Peyer's patch (tissue), 4 donors: ENCODE measurements at regions not wholly inside any gene's neighbourhood (a gene's known extent, or its start where the extent isn't known, plus 50 kb on each side); places are given as distances from the start of the nearest gene placed in this dataset.

ENCODE experiments used
- DNase-seq, 3 donors: peaks; one replicate each; pipeline ENCODE4 v3.0.0-alpha.2; 2017 to 2019
- H3K27ac ChIP-seq, 4 donors: fragments of 200-600 bp; sonication (generic); one replicate each; pipeline ENCODE4 v1.5.1; 2016 to 2019
- H3K27me3 ChIP-seq, 2 donors: fragments of 200-600 bp; sonication (generic); one replicate each; pipeline ENCODE4 v1.5.1; 2019
- H3K36me3 ChIP-seq, 3 donors: fragments of 200-600 bp; sonication (generic); one replicate each; pipeline ENCODE4 v1.5.1; 2016 to 2019
- H3K4me1 ChIP-seq, 4 donors: fragments of 200-600 bp; sonication (generic); one replicate each; pipeline ENCODE4 v1.5.1; 2016 to 2019
- H3K4me3 ChIP-seq, 4 donors: fragments of 200-600 bp; sonication (generic); 1 replicate in 3 of 4; 2 replicates in 1 of 4; pipeline ENCODE4 v1.5.1; 2016 to 2019; ENCODE audit warnings: mild to moderate bottlenecking in 1 of 4
- H3K9me3 ChIP-seq, 4 donors: fragments of 200-600 bp; sonication (generic); one replicate each; pipeline ENCODE4 v1.5.1; 2016 to 2019; ENCODE audit warnings: mild to moderate bottlenecking in 1 of 4
- CTCF ChIP-seq, 6 experiments: fragments of 450-650 bp in 4 of 6; fragments of 200-600 bp in 2 of 6; sonication (generic) in 1 of 6; IDR thresholded peaks; one replicate each; pipeline ENCODE4 v1.5.1; 2017 to 2019; ENCODE audit warnings: antibody characterized with exemption in 6 of 6, mild to moderate bottlenecking in 3 of 6, moderate library complexity in 1 of 6
- POLR2A ChIP-seq, 2 donors: fragments of 450-650 bp; IDR thresholded peaks; one replicate each; pipeline ENCODE4 v1.5.1; 2017; ENCODE audit warnings: antibody characterized with exemption in 2 of 2, mild to moderate bottlenecking in 2 of 2, moderate library complexity in 2 of 2

- TF ChIP-seq CTCF (IDR thresholded peaks at IDR 0.05) (no peak), POLR2A (IDR thresholded peaks at IDR 0.05) (no peak)
- Histone ChIP-seq H3K4me3 (no peak overlapping the region), H3K27ac (no peak overlapping the region), H3K4me1 (no peaks in the 10 kb centered on the region), H3K27me3 (no peaks in the 10 kb centered on the region), H3K36me3 (no peaks in the 10 kb centered on the region), H3K9me3 (no peaks in the 10 kb centered on the region)
- DNase-seq = no peak
Measured at GRCh38 chr14:76551906-76552305, 176.0 kb downstream of the ESRRB start.

GRCh38 chr14:76564471-76565422 lies 188.8 kb downstream of the ESRRB start:
- H3K36me3 ChIP-seq = no peaks in the 10 kb centered on the region
- H3K9me3 ChIP-seq = no peaks in the 10 kb centered on the region
- no peaks in the 10 kb centered on the region for H3K4me1 ChIP-seq
- no peak for TF ChIP-seq CTCF (IDR thresholded peaks at IDR 0.05)
- no peak for TF ChIP-seq POLR2A (IDR thresholded peaks at IDR 0.05)
- no peak overlapping the region for H3K4me3 ChIP-seq
- H3K27ac ChIP-seq = no peak overlapping the region
- no peaks in the 10 kb centered on the region for H3K27me3 ChIP-seq
- DNase-seq = no peak

GRCh38 chr14:76566439-76566838 lies 190.5 kb downstream of the ESRRB start:
- no peak for DNase-seq
- H3K36me3 ChIP-seq = no peaks in the 10 kb centered on the region
- H3K4me3 ChIP-seq = no peak overlapping the region
- no peaks in the 10 kb centered on the region for H3K4me1 ChIP-seq
- H3K27ac ChIP-seq = no peak overlapping the region
- TF ChIP-seq POLR2A (IDR thresholded peaks at IDR 0.05) (no peak), CTCF (IDR thresholded peaks at IDR 0.05) (no peak)
- H3K9me3 ChIP-seq = no peaks in the 10 kb centered on the region
- no peaks in the 10 kb centered on the region for H3K27me3 ChIP-seq

- no peak overlapping the region for H3K4me3 ChIP-seq
- no peak for DNase-seq
- no peaks in the 10 kb centered on the region for H3K9me3 ChIP-seq
- TF ChIP-seq CTCF (IDR thresholded peaks at IDR 0.05) (no peak), POLR2A (IDR thresholded peaks at IDR 0.05) (no peak)
- peaks cover 0 to 4% (median 0%) of the 10 kb centered on the region in 4 donors for H3K4me1 ChIP-seq
- H3K27ac ChIP-seq = no peak overlapping the region
- no peaks in the 10 kb centered on the region for H3K36me3 ChIP-seq
- no peaks in the 10 kb centered on the region for H3K27me3 ChIP-seq
Measured at GRCh38 chr14:76574416-76575095, 186.7 kb upstream of the VASH1 start.

GRCh38 chr14:76575108-76575507 lies 186.2 kb upstream of the VASH1 start:
- Histone ChIP-seq H3K9me3 (no peaks in the 10 kb centered on the region), H3K36me3 (no peaks in the 10 kb centered on the region), H3K27ac (no peak overlapping the region), H3K4me3 (no peak overlapping the region), H3K27me3 (no peaks in the 10 kb centered on the region), H3K4me1 (peaks cover 0 to 4% (median 0%) of the 10 kb centered on the region in 4 donors)
- DNase-seq = no peak
- TF ChIP-seq CTCF (IDR thresholded peaks at IDR 0.05) (no peak), POLR2A (IDR thresholded peaks at IDR 0.05) (no peak)
